Gastrocnemius medialis (tissue), 4 donors: ENCODE measurements at regions not wholly inside any gene's neighbourhood (a gene's known extent, or its start where the extent isn't known, plus 50 kb on each side); places are given as distances from the start of the nearest gene placed in this dataset.

ENCODE experiments used
- POLR2A ChIP-seq, 2 donors: fragments of 450-650 bp; IDR thresholded peaks; one replicate each; pipeline ENCODE4 v1.6.1; 2017; ENCODE audit warnings: antibody characterized with exemption in 2 of 2, mild to moderate bottlenecking in 2 of 2, moderate library complexity in 2 of 2
- TF ChIP-seq, protein P1 (sequence below), 5 experiments: fragments of 450-650 bp in 3 of 5; fragments of 200-600 bp in 2 of 5; sonication (generic) in 2 of 5; IDR thresholded peaks in 4 of 5; conservative IDR thresholded peaks in 1 of 5; 1 replicate in 4 of 5; 2 replicates in 1 of 5; pipeline ENCODE4 v1.5.1; 2016 to 2019; ENCODE audit warnings: antibody characterized with exemption in 5 of 5, mild to moderate bottlenecking in 3 of 5, moderate library complexity in 3 of 5

DNA sequence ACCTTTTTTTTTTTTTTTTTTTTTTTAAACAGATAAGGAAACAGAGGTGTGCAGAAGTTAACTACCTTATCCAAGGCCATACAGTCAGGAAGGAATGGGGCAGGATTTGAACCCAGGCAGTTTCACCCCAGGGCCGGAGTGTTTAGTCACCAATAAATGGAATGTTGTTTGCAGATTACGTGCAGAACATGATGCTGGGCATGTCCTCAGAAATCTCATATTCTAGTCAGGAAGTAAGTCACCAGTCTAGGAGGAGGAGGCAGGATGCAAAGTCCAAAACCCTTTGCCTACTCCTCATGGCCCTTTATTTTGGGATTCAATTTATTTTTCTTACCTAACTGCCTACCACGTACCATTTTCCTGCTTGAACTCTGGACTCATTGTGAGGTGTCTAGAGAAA, 57.1 kb upstream of the LRRC1 start:
- TF ChIP-seq, protein P1, sequence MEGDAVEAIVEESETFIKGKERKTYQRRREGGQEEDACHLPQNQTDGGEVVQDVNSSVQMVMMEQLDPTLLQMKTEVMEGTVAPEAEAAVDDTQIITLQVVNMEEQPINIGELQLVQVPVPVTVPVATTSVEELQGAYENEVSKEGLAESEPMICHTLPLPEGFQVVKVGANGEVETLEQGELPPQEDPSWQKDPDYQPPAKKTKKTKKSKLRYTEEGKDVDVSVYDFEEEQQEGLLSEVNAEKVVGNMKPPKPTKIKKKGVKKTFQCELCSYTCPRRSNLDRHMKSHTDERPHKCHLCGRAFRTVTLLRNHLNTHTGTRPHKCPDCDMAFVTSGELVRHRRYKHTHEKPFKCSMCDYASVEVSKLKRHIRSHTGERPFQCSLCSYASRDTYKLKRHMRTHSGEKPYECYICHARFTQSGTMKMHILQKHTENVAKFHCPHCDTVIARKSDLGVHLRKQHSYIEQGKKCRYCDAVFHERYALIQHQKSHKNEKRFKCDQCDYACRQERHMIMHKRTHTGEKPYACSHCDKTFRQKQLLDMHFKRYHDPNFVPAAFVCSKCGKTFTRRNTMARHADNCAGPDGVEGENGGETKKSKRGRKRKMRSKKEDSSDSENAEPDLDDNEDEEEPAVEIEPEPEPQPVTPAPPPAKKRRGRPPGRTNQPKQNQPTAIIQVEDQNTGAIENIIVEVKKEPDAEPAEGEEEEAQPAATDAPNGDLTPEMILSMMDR (IDR thresholded peaks at IDR 0.05 in 4 of 5, conservative IDR thresholded peaks at IDR 0.05 in 1 of 5): no peak
- TF ChIP-seq POLR2A (IDR thresholded peaks at IDR 0.05): no peak
